OCI-LY1 (cell line): ENCODE measurements at regions not wholly inside any gene's neighbourhood (a gene's known extent, or its start where the extent isn't known, plus 50 kb on each side); places are given as distances from the start of the nearest gene placed in this dataset.

ENCODE experiments used
- H2AFZ ChIP-seq: fragments of 200-600 bp; sonication (generic), shearing (Covaris generic); 2 replicates; pipeline ENCODE4 v1.6.0; 2014; ENCODE audit warnings: antibody characterized with exemption, mild to moderate bottlenecking, low read length
- H3F3A ChIP-seq: fragments of 200-600 bp; sonication (generic), shearing (Covaris generic); 2 replicates; pipeline ENCODE4 v1.6.0; 2014; ENCODE audit warnings: mild to moderate bottlenecking, antibody characterized with exemption, low read length, moderate library complexity; ENCODE audit not compliant: insufficient read depth
- H3K27ac ChIP-seq: fragments of 200-600 bp; sonication (generic); 2 replicates; pipeline ENCODE4 v1.5.1; 2014; ENCODE audit warnings: low read length, mixed run types, mild to moderate bottlenecking, low read depth; ENCODE audit not compliant: poor library complexity, severe bottlenecking
- H3K27me3 ChIP-seq: fragments of 200-600 bp; sonication (generic); 2 replicates; pipeline ENCODE4 v1.6.0; 2014; ENCODE audit warnings: antibody characterized with exemption, mild to moderate bottlenecking, low read length, moderate library complexity; ENCODE audit not compliant: insufficient read depth
- H3K36me3 ChIP-seq: fragments of 200-600 bp; sonication (generic); 2 replicates; pipeline ENCODE4 v1.6.1; 2014; ENCODE audit warnings: mild to moderate bottlenecking, antibody characterized with exemption, low read length, moderate library complexity, mixed read lengths; ENCODE audit not compliant: insufficient read depth
- H3K4me1 ChIP-seq: fragments of 200-600 bp; sonication (generic); 2 replicates; pipeline ENCODE4 v1.5.1; 2014; ENCODE audit warnings: mild to moderate bottlenecking, low read length, moderate library complexity; ENCODE audit not compliant: insufficient read depth, severe bottlenecking
- H3K4me2 ChIP-seq: fragments of 200-600 bp; sonication (generic), shearing (Covaris generic); 2 replicates; pipeline ENCODE4 v1.6.1; 2014; ENCODE audit warnings: low read length
- H3K4me3 ChIP-seq: fragments of 200-600 bp; sonication (generic); 2 replicates; pipeline ENCODE4 v1.5.1; 2014; ENCODE audit warnings: low read length, low read depth, mild to moderate bottlenecking, mixed read lengths; ENCODE audit not compliant: poor library complexity, severe bottlenecking
- H3K79me2 ChIP-seq: fragments of 200-600 bp; shearing (Covaris generic); 2 replicates; pipeline ENCODE4 v1.6.1; 2016; ENCODE audit warnings: mixed run types, low read length, mixed read lengths; ENCODE audit not compliant: insufficient read depth
- H3K9ac ChIP-seq: fragments of 200-600 bp; sonication (generic), shearing (Covaris generic); 2 replicates; pipeline ENCODE4 v1.6.1; 2014; ENCODE audit warnings: mild to moderate bottlenecking, low read length, mixed read lengths
- H3K9me2 ChIP-seq: fragments of 200-600 bp; sonication (generic), shearing (Covaris generic); 2 replicates; pipeline ENCODE4 v1.6.1; 2014; ENCODE audit warnings: low read depth, mild to moderate bottlenecking, low read length, mixed read lengths
- H3K9me3 ChIP-seq: fragments of 200-600 bp; shearing (Covaris generic); 2 replicates; pipeline ENCODE4 v1.6.1; 2014; ENCODE audit warnings: low read length, mixed read lengths
- H4K20me1 ChIP-seq: fragments of 200-600 bp; sonication (generic), shearing (Covaris generic); 2 replicates; pipeline ENCODE4 v1.6.0; 2016; ENCODE audit warnings: mild to moderate bottlenecking, low read length; ENCODE audit not compliant: insufficient read depth
- CTCF ChIP-seq: fragments of 200-600 bp; sonication (generic), shearing (Covaris generic); IDR thresholded peaks from 2 replicates; pipeline ENCODE4 v1.5.1; 2017; ENCODE audit warnings: mild to moderate bottlenecking, antibody characterized with exemption, low read length, moderate library complexity, mixed read lengths
- EZH2 ChIP-seq: fragments of 200-600 bp; sonication (generic), shearing (Covaris generic); IDR thresholded peaks from 2 replicates; pipeline ENCODE4 v1.8.0; 2017; ENCODE audit warnings: borderline replicate concordance, mixed run types, mild to moderate bottlenecking, antibody characterized with exemption, low read length, moderate library complexity, mixed read lengths

- no peaks in the 10 kb centered on the region for H3K27me3 ChIP-seq
- H3K9ac ChIP-seq = no peak overlapping the region
- no peak overlapping the region for H2AFZ ChIP-seq
- H3K36me3 ChIP-seq = no peaks in the 10 kb centered on the region
- H3K9me2 ChIP-seq = no peaks in the 10 kb centered on the region
- no peaks in the 10 kb centered on the region for H3K79me2 ChIP-seq
- H3F3A ChIP-seq = no peaks in the 10 kb centered on the region
- TF ChIP-seq CTCF = no peak
- TF ChIP-seq EZH2 = no peak
- no peaks in the 10 kb centered on the region for H3K4me1 ChIP-seq
- H4K20me1 ChIP-seq = no peaks in the 10 kb centered on the region
- H3K27ac ChIP-seq = no peak overlapping the region
- no peak overlapping the region for H3K4me3 ChIP-seq
- H3K9me3 ChIP-seq = no peaks in the 10 kb centered on the region
- H3K4me2 ChIP-seq = no peak overlapping the region
These were observed 315.6 kb downstream of the HRH4 start for GRCh38 chr18:24776019-24776418.

- Histone ChIP-seq H2AFZ (no peak overlapping the region), H3K9ac (no peak overlapping the region), H3K4me1 (no peaks in the 10 kb centered on the region), H3K36me3 (no peaks in the 10 kb centered on the region), H3K9me3 (no peaks in the 10 kb centered on the region), H3K9me2 (no peaks in the 10 kb centered on the region), H3K27ac (no peak overlapping the region), H3K4me3 (no peak overlapping the region), H3K27me3 (no peaks in the 10 kb centered on the region), H3K4me2 (no peak overlapping the region), H3K79me2 (no peaks in the 10 kb centered on the region), H4K20me1 (no peaks in the 10 kb centered on the region), H3F3A (no peaks in the 10 kb centered on the region)
- TF ChIP-seq CTCF = no peak
- no peak for TF ChIP-seq EZH2
These were observed 318.5 kb downstream of the HRH4 start for GRCh38 chr18:24778810-24779418.

GRCh38 chr18:24782566-24782965 lies 322.1 kb downstream of the HRH4 start:
- no peak overlapping the region for H3K9ac ChIP-seq
- H3K27me3 ChIP-seq = no peaks in the 10 kb centered on the region
- no peak overlapping the region for H3K4me3 ChIP-seq
- no peaks in the 10 kb centered on the region for H3K4me1 ChIP-seq
- H3K79me2 ChIP-seq = no peaks in the 10 kb centered on the region
- no peak overlapping the region for H3K27ac ChIP-seq
- H3K9me2 ChIP-seq = no peaks in the 10 kb centered on the region
- no peak overlapping the region for H3K4me2 ChIP-seq
- TF ChIP-seq EZH2 (no peak), CTCF (no peak)
- H3K9me3 ChIP-seq = no peaks in the 10 kb centered on the region
- no peaks in the 10 kb centered on the region for H4K20me1 ChIP-seq
- no peaks in the 10 kb centered on the region for H3F3A ChIP-seq
- no peaks in the 10 kb centered on the region for H3K36me3 ChIP-seq
- no peak overlapping the region for H2AFZ ChIP-seq
